GM12891 (cell line): ENCODE measurements at regions not wholly inside any gene's neighbourhood (a gene's known extent, or its start where the extent isn't known, plus 50 kb on each side); places are given as distances from the start of the nearest gene placed in this dataset.

Source experiments
- POLR2A ChIP-seq: IDR thresholded peaks from 2 replicates; pipeline ENCODE4 v1.6.1; 2011; ENCODE audit warnings: low read depth, low read length, control low read depth
- POLR2AphosphoS5 ChIP-seq: IDR thresholded peaks from 2 replicates; pipeline ENCODE4 v1.6.1; 2011; ENCODE audit warnings: low read depth, low read length, control low read depth
- TAF1 ChIP-seq: IDR thresholded peaks from 2 replicates; pipeline ENCODE4 v1.6.1; 2011; ENCODE audit warnings: low read depth, low read length, control low read depth

- no peak for TF ChIP-seq POLR2AphosphoS5
- no peak for TF ChIP-seq TAF1
- no peak for TF ChIP-seq POLR2A
Measured at GRCh38 chr10:9075420-9075819, 1020.9 kb downstream of the GATA3 start.
